ENCODE measurements at regions not wholly inside any gene's neighbourhood (a gene's known extent, or its start where the extent isn't known, plus 50 kb on each side); places are given as distances from the start of the nearest gene placed in this dataset.

- DNase-seq (ENCODE audit: low read depth, low spot score), result no peak
Measured at GRCh38 chr4:167688660-167689142, 403.6 kb upstream of the ANXA10 start.

- no peak for DNase-seq (ENCODE audit: low read depth, low spot score)
Measured at GRCh38 chr4:167702391-167702790, 389.9 kb upstream of the ANXA10 start.

GRCh38 chr4:167711517-167711916, 380.8 kb upstream of the ANXA10 start:
- no peak for DNase-seq (ENCODE audit: low read depth, low spot score)

GRCh38 chr4:167713756-167714155, 378.6 kb upstream of the ANXA10 start:
- DNase-seq (ENCODE audit: low read depth, low spot score), result no peak

- DNase-seq (ENCODE audit: low read depth, low spot score), result no peak
Measured at GRCh38 chr4:167715176-167715575, 377.2 kb upstream of the ANXA10 start.

- DNase-seq (ENCODE audit: low read depth, low spot score), result no peak
Measured at GRCh38 chr4:167717495-167717894, 374.8 kb upstream of the ANXA10 start.

GRCh38 chr4:167721617-167722486, 370.5 kb upstream of the ANXA10 start:
- DNase-seq (ENCODE audit: low read depth, low spot score), result no peak

- DNase-seq (ENCODE audit: low read depth, low spot score), result no peak
Measured at GRCh38 chr4:167722487-167722808, 369.9 kb upstream of the ANXA10 start.

- no peak for DNase-seq (ENCODE audit: low read depth, low spot score)
Measured at GRCh38 chr4:167724941-167725340, 367.4 kb upstream of the ANXA10 start.

GRCh38 chr4:167730769-167731168, 361.6 kb upstream of the ANXA10 start:
- no peak for DNase-seq (ENCODE audit: low read depth, low spot score)

- DNase-seq (ENCODE audit: low read depth, low spot score), result no peak
Measured at GRCh38 chr4:167745024-167745687, 347.2 kb upstream of the ANXA10 start.

- no peak for DNase-seq (ENCODE audit: low read depth, low spot score)
Measured at GRCh38 chr4:167767281-167767680, 325.1 kb upstream of the ANXA10 start.

- DNase-seq (ENCODE audit: low read depth, low spot score), result no peak
Measured at GRCh38 chr4:167774646-167775045, 317.7 kb upstream of the ANXA10 start.

- DNase-seq (ENCODE audit: low read depth, low spot score), result no peak
Measured at GRCh38 chr4:167775375-167775774, 317.0 kb upstream of the ANXA10 start.

- no peak for DNase-seq (ENCODE audit: low read depth, low spot score)
Measured at GRCh38 chr4:167779280-167779679, 313.1 kb upstream of the ANXA10 start.

GRCh38 chr4:167779864-167780263, 312.5 kb upstream of the ANXA10 start:
- no peak for DNase-seq (ENCODE audit: low read depth, low spot score)

GRCh38 chr4:167784826-167785225, 307.5 kb upstream of the ANXA10 start:
- no peak for DNase-seq (ENCODE audit: low read depth, low spot score)

- no peak for DNase-seq (ENCODE audit: low read depth, low spot score)
Measured at GRCh38 chr4:167785523-167785922, 306.8 kb upstream of the ANXA10 start.

- no peak for DNase-seq (ENCODE audit: low read depth, low spot score)
Measured at GRCh38 chr4:167786504-167786903, 305.8 kb upstream of the ANXA10 start.

- no peak for DNase-seq (ENCODE audit: low read depth, low spot score)
Measured at GRCh38 chr4:167787231-167787630, 305.1 kb upstream of the ANXA10 start.

GRCh38 chr4:167802463-167803212, 289.7 kb upstream of the ANXA10 start:
- DNase-seq (ENCODE audit: low read depth, low spot score), result no peak

GRCh38 chr4:167811958-167812357, 280.4 kb upstream of the ANXA10 start:
- DNase-seq (ENCODE audit: low read depth, low spot score), result no peak

Measured in iPS DF 19.7 (cell line).